ENCODE measurements at regions not wholly inside any gene's neighbourhood (a gene's known extent, or its start where the extent isn't known, plus 50 kb on each side); places are given as distances from the start of the nearest gene placed in this dataset.

DNA sequence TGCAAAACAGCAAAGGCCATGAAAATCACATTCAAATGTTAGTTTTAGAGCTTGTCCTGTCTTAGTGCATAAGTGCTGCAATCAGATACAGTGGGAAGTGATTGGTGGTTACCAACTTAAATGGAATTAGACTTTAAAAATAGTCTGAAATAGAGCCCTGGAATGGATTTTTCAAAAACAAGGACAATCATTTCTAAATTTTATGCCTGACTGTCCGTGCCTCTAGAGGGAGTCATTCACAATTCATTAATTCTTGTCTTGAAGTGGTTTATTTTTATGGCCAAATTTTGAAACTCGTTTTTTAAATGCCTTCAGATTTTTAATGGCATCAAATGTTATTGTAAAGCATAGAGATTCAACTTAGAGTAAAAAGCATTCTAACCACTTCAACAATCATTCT is 561.8 kb upstream of the DAB2 start:
- Histone ChIP-seq H3K9me3 (ENCODE audit: low read length) (no peaks in the 10 kb centered on the region), H3K4me1 (ENCODE audit: insufficient read depth, low read length) (no peaks in the 10 kb centered on the region), H2AFZ (ENCODE audit: low read depth, low read length) (no peak overlapping the region), H3K4me3 (ENCODE audit: low read length) (no peak overlapping the region), H3K36me3 (ENCODE audit: insufficient read depth, low read length) (no peaks in the 10 kb centered on the region), H3K27me3 (ENCODE audit: insufficient read depth, low read length) (no peaks in the 10 kb centered on the region)

DNA sequence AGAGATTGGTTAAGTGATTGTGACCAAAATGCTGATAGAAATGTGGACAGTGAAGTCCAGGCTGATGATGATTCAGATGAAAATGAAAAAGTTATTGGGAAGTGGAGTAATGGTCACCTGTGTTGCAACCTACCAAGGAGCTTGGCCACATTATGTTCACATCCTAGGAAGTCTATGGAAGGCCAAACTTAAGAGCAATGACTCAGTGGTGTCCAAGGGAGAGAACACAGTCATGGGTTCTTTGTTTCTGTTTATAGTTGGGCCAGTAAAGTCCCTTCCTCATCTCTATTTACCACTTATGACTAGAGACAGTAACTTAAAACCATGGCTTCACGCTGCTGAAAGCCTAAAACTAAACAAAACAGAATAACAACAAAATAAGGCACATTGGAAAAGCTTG is 555.3 kb upstream of the DAB2 start:
- Histone ChIP-seq H3K9me3 (ENCODE audit: low read length) (no peaks in the 10 kb centered on the region), H2AFZ (ENCODE audit: low read depth, low read length) (no peak overlapping the region), H3K27me3 (ENCODE audit: insufficient read depth, low read length) (no peaks in the 10 kb centered on the region)

DNA sequence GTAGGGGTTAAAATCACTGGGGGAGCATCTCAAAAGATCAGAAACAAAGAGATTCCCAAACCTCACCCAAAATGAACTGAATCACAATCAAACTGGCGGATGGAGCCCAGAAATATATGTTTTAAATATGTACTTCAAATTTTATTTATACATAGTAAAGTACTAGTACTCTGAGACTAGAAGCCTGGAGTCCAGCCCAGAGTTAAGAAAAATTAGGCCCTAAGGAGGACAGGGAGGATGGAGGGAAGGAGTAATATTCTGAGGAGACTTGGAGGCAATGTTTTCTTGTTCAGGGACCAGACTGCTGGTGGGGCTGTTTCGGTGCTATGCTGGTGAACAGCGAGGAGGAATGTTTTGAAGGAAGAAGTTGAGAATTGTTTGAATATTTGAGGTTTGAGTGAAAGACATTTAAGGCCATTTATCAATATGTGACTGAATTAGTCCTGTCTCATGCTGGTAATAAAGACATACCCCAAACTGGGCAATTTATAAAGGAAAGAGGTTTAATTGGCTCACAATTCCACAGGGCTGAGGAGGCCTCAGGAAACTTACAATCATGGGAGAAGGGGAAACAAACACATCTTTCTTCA is 552.4 kb upstream of the DAB2 start:
- no peak overlapping the region for H3K4me3 ChIP-seq (ENCODE audit: low read length)
- no peak overlapping the region for H2AFZ ChIP-seq (ENCODE audit: low read depth, low read length)
- no peaks in the 10 kb centered on the region for H3K9me3 ChIP-seq (ENCODE audit: low read length)
- no peaks in the 10 kb centered on the region for H3K27me3 ChIP-seq (ENCODE audit: insufficient read depth, low read length)
- no peaks in the 10 kb centered on the region for H3K36me3 ChIP-seq (ENCODE audit: insufficient read depth, low read length)
- no peaks in the 10 kb centered on the region for H3K4me1 ChIP-seq (ENCODE audit: insufficient read depth, low read length)

More for the DNA sequence above, 555.3 kb upstream of the DAB2 start:
- no peaks in the 10 kb centered on the region for H3K4me1 ChIP-seq (ENCODE audit: insufficient read depth, low read length)
- no peaks in the 10 kb centered on the region for H3K36me3 ChIP-seq (ENCODE audit: insufficient read depth, low read length)
- H3K4me3 ChIP-seq (ENCODE audit: low read length) = no peak overlapping the region

DNA sequence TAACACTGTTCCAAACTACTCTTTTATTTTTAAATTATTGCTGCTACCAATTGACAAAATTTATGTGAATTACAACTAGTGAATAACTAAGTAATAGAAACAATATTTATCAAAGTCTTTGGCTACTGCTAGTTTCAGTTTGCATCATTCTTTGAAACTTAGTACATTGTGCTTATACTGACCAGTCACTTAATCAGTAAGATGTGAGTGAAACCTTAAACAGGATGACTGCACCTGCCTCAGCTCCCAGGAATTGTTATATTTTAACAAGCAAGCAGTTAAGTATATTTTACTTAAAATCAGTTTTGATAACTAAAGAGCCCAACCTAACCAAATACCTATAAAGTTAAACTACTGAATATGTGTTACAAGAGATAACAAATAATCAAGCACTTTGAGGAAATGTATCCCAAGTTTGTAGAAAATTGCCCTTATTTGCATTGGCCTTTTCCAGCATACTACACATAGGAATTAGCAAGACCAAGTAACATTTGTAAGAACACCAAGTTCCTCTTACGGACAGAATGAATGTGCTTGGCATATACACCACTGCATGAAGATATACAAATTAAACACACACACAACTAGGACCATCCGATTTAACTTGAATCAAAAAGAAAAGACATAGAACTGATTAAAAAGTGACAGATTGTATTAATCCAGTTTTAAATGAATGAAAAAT is 545.5 kb upstream of the DAB2 start:
- H3K27me3 ChIP-seq (ENCODE audit: insufficient read depth, low read length) = no peaks in the 10 kb centered on the region
- H2AFZ ChIP-seq (ENCODE audit: low read depth, low read length) = no peak overlapping the region

DNA sequence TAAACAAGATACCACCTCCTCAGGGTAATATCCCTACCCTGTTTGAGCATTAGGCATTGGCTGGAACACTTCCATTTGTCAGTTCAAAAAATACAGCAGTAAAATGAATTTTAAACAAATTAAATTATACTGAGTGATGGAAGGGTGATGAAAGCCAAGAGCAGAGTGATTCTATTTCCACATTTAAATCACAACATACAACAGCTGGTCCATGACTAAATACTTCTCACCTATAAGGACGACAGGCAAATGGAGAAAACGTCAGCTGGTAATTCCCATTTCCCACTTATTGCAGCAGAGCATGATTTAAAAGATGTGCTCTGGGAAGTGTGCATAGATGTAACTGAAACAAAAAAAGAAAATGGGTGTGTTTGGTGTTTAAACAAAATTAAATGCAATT is 543.6 kb upstream of the DAB2 start:
- Histone ChIP-seq H3K9me3 (ENCODE audit: low read length) (no peaks in the 10 kb centered on the region), H2AFZ (ENCODE audit: low read depth, low read length) (no peak overlapping the region), H3K4me3 (ENCODE audit: low read length) (no peak overlapping the region), H3K36me3 (ENCODE audit: insufficient read depth, low read length) (no peaks in the 10 kb centered on the region), H3K4me1 (ENCODE audit: insufficient read depth, low read length) (no peaks in the 10 kb centered on the region), H3K27me3 (ENCODE audit: insufficient read depth, low read length) (no peaks in the 10 kb centered on the region)

More for the DNA sequence above, 545.5 kb upstream of the DAB2 start:
- H3K9me3 ChIP-seq (ENCODE audit: low read length) = no peaks in the 10 kb centered on the region
- H3K36me3 ChIP-seq (ENCODE audit: insufficient read depth, low read length) = no peaks in the 10 kb centered on the region
- no peaks in the 10 kb centered on the region for H3K4me1 ChIP-seq (ENCODE audit: insufficient read depth, low read length)
- no peak overlapping the region for H3K4me3 ChIP-seq (ENCODE audit: low read length)

DNA sequence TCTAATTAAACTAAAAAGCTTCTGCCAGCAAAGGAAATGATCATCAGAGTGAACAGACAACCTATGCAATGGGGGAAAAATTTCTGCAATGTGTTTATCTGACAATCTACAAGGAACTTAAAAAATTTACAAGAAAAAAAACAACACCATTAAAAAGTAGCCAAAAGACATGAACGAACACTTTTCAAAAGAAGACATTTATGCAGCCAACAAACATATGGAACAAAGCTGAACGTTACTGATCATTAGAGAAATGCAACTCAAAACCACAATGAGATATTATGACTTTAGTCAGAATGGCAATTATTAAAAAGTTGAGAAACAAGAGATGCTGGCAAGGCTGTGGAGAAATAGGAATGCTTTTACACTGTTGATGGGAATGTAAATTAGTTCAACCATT is 530.4 kb upstream of the DAB2 start:
- H3K4me1 ChIP-seq (ENCODE audit: insufficient read depth, low read length) = no peaks in the 10 kb centered on the region
- H3K4me3 ChIP-seq (ENCODE audit: low read length) = no peak overlapping the region
- no peak overlapping the region for H2AFZ ChIP-seq (ENCODE audit: low read depth, low read length)

DNA sequence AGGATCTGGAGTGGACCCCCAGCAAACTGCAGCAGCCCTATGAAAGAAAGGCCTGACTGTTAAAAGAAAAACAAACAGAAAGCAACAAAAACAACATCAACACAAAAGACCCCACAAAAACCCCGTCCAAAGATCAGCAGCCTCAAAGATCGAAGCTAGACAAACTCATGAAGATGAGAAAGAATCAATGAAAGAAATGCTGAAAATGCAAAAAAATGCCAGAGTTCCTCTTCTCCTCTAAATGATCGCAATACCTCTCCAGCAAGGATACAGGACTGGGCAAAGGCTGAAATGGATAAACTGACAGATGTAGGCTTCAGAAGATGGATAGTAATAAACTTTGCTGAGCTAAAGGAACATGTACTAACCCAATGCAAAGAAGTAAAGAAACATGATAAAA is 526.3 kb upstream of the DAB2 start:
- Histone ChIP-seq H3K9me3 (ENCODE audit: low read length) (no peaks in the 10 kb centered on the region), H2AFZ (ENCODE audit: low read depth, low read length) (no peak overlapping the region), H3K4me1 (ENCODE audit: insufficient read depth, low read length) (no peaks in the 10 kb centered on the region), H3K4me3 (ENCODE audit: low read length) (no peak overlapping the region), H3K36me3 (ENCODE audit: insufficient read depth, low read length) (no peaks in the 10 kb centered on the region), H3K27me3 (ENCODE audit: insufficient read depth, low read length) (no peaks in the 10 kb centered on the region)

More for the DNA sequence above, 530.4 kb upstream of the DAB2 start:
- H3K36me3 ChIP-seq (ENCODE audit: insufficient read depth, low read length) = no peaks in the 10 kb centered on the region
- H3K27me3 ChIP-seq (ENCODE audit: insufficient read depth, low read length) = no peaks in the 10 kb centered on the region
- no peaks in the 10 kb centered on the region for H3K9me3 ChIP-seq (ENCODE audit: low read length)

DNA sequence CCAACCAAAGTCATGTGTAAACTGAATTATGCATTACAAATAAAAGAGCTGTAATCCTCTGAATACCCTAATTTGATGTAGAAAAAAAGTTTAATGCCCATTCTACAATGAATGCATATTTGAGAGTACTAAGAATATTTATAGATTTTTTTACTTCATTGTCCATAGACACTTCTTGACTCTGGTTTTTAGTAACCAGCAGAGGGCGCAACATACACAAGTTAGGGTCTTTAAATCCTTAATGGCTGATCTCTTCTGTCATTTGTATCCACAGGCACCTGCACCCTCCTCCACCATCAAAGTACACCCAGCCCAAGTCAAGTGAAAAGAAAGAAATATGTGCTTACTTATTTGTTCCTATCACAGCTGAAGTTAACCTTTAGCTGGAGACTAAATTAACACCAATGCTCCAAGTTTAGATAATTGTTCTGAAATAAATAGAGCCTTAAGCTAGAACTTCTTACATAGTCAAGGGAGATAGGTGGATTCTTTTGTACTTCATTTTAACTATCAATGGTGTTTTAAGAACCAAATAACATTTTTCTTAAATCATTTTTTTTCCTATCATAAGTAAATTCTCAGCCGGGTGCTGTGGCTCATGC is 524.2 kb upstream of the DAB2 start:
- Histone ChIP-seq H3K4me3 (ENCODE audit: low read length) (no peak overlapping the region), H2AFZ (ENCODE audit: low read depth, low read length) (no peak overlapping the region), H3K36me3 (ENCODE audit: insufficient read depth, low read length) (no peaks in the 10 kb centered on the region), H3K27me3 (ENCODE audit: insufficient read depth, low read length) (no peaks in the 10 kb centered on the region), H3K4me1 (ENCODE audit: insufficient read depth, low read length) (no peaks in the 10 kb centered on the region), H3K9me3 (ENCODE audit: low read length) (no peaks in the 10 kb centered on the region)

DNA sequence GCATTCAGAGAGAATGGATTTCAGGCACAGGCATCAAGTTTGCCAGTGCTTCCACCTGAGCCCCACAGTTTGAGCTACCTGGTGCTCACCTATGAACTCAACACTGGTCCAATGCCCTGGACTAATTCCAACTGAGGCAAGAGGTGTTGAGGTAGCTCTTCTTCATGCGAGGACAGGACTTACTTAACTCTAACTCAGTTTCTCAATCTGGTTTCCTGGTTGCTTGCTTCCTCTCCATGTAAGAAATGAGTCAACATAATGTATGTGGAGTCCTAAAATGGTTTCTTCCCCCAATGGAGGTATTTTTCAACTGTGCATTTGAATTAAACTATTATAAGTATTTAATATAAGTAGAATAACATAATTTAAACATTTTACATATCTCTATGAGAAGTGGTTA is 523.6 kb upstream of the DAB2 start:
- H3K4me1 ChIP-seq (ENCODE audit: insufficient read depth, low read length) = no peaks in the 10 kb centered on the region
- H3K4me3 ChIP-seq (ENCODE audit: low read length) = no peak overlapping the region
- no peak overlapping the region for H2AFZ ChIP-seq (ENCODE audit: low read depth, low read length)
- no peaks in the 10 kb centered on the region for H3K27me3 ChIP-seq (ENCODE audit: insufficient read depth, low read length)
- H3K9me3 ChIP-seq (ENCODE audit: low read length) = no peaks in the 10 kb centered on the region
- H3K36me3 ChIP-seq (ENCODE audit: insufficient read depth, low read length) = no peaks in the 10 kb centered on the region

DNA sequence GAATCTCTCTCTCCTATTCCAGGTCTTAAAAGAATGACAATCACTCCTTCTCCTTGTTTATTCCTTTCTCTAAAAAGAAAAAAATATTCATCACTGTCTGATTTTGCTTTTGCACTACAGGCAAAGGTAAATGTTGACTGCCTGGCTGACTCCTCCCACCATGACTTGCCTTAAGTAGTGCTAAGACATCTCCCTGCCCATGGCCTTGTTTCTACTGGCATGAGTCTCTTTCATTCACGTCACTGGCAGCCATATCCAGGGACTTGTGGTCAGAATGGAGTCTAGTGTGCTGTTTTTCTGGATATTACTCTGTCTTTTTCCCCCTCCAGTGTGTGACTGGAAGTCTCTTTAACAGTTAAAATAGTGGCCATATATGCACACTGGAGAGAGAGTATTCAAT is 522.9 kb upstream of the DAB2 start:
- H3K4me1 ChIP-seq (ENCODE audit: insufficient read depth, low read length) = no peaks in the 10 kb centered on the region
- H3K4me3 ChIP-seq (ENCODE audit: low read length) = no peak overlapping the region
- H3K27me3 ChIP-seq (ENCODE audit: insufficient read depth, low read length) = no peaks in the 10 kb centered on the region
- H3K36me3 ChIP-seq (ENCODE audit: insufficient read depth, low read length) = no peaks in the 10 kb centered on the region
- H3K9me3 ChIP-seq (ENCODE audit: low read length) = no peaks in the 10 kb centered on the region
- no peak overlapping the region for H2AFZ ChIP-seq (ENCODE audit: low read depth, low read length)

DNA sequence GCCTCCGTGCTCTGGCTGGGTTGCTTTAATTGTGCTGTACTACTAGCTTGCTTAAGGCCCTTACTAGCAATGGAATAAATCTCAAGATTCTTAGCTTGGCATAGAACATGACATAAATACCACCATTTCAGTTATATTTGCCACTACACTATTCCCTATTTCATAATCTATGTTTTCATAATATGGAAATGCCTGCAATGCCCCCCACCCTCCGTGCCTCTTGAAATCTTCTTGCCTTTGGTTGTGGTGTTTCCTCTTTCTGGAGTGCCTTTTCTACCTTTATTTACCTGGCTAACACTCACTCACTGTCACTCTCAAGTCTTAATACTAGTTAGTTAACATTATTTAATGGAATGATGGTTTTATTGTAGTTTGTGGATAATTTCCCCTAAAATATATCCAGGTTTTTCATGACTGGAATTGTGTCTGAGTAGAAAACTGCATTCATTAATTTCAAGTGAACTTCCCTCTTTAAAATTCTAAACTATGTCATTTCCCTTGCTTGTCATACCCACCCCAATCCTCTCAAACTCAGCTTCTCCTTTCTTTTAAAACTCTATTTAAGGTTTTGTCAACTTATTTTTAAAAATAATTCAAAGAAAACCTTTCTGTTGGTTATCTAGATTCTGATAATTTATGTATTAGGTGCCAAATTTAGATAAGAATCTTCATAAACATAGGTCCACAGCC is 521.7 kb upstream of the DAB2 start:
- Histone ChIP-seq H3K4me3 (ENCODE audit: low read length) (no peak overlapping the region), H2AFZ (ENCODE audit: low read depth, low read length) (no peak overlapping the region), H3K4me1 (ENCODE audit: insufficient read depth, low read length) (no peaks in the 10 kb centered on the region), H3K36me3 (ENCODE audit: insufficient read depth, low read length) (no peaks in the 10 kb centered on the region), H3K27me3 (ENCODE audit: insufficient read depth, low read length) (no peaks in the 10 kb centered on the region), H3K9me3 (ENCODE audit: low read length) (no peaks in the 10 kb centered on the region)

DNA sequence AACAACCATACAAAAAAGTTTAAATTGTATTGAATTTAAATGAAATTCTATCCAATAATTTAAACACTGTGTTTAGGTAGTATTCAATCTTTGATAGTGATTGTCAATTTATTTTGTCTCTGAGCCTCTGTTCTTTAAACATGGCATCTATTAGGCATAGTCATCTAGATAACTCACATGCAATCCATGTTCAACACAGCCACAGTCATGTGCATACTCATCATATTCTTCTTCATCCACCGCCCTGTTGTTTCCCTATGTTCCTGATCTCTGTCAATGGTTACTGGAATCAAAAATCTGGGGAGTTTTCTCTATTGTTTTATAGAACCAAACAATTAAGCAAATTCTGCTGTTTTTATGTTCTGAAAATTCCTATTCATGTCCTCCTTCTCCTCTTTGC is 521.1 kb upstream of the DAB2 start:
- no peaks in the 10 kb centered on the region for H3K9me3 ChIP-seq (ENCODE audit: low read length)
- H3K27me3 ChIP-seq (ENCODE audit: insufficient read depth, low read length) = no peaks in the 10 kb centered on the region
- no peak overlapping the region for H3K4me3 ChIP-seq (ENCODE audit: low read length)
- no peaks in the 10 kb centered on the region for H3K36me3 ChIP-seq (ENCODE audit: insufficient read depth, low read length)
- no peaks in the 10 kb centered on the region for H3K4me1 ChIP-seq (ENCODE audit: insufficient read depth, low read length)
- H2AFZ ChIP-seq (ENCODE audit: low read depth, low read length) = no peak overlapping the region

DNA sequence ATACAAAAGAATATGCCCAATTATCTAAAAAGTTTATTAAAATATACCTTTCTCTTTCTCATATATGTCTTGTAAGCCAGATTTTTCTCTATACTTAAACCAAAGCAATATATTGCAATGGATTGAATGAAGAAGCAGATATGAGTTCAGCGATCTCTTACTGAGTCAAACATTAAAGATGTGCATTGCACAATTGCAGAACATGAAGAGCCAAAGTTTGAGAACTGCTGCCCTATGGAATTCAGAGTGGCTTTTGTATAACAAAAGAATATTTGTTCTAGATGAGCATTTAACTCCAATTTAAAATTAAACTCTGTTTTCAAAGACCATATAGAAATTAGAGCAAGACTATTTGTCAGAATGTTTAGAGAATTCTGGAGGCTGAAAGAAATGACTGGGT is 519.0 kb upstream of the DAB2 start:
- Histone ChIP-seq H3K4me1 (ENCODE audit: insufficient read depth, low read length) (no peaks in the 10 kb centered on the region), H2AFZ (ENCODE audit: low read depth, low read length) (no peak overlapping the region), H3K27me3 (ENCODE audit: insufficient read depth, low read length) (no peaks in the 10 kb centered on the region), H3K36me3 (ENCODE audit: insufficient read depth, low read length) (no peaks in the 10 kb centered on the region), H3K4me3 (ENCODE audit: low read length) (no peak overlapping the region), H3K9me3 (ENCODE audit: low read length) (no peaks in the 10 kb centered on the region)
